ENCODE measurements at regions not wholly inside any gene's neighbourhood (a gene's known extent, or its start where the extent isn't known, plus 50 kb on each side); places are given as distances from the start of the nearest gene placed in this dataset.

GRCh38 chr15:62758126-62758951, 284.2 kb upstream of the TPM1 start:
- DNase-seq: no peak

DNA sequence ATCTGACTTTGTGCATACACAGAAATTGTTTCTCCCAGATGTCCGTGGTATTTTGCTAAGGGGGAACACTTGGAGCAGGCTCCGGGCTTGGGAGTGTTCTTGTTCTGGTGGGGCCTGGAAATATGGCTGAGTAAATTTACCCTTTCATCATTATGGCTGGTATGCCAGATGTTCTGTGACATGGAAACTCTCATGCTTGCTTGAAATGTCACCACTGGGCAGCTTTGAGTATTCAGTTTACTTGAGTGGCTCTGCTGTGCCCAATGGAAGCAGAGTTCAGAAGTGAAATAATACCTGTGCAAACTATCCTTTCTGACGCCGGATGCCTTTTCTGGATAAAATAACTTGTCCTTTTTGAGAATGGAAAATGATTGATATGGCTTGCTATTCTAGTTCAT, 283.6 kb upstream of the TPM1 start:
- DNase-seq: no peak

- no peak for DNase-seq
Observed at GRCh38 chr15:62760538-62760937, 282.0 kb upstream of the TPM1 start.

- DNase-seq: no peak
Observed at GRCh38 chr15:62765916-62766315, 276.6 kb upstream of the TPM1 start.

- DNase-seq: no peak
Observed at GRCh38 chr15:62766599-62766998, 275.9 kb upstream of the TPM1 start.

GRCh38 chr15:62769604-62770003, 272.9 kb upstream of the TPM1 start:
- no peak for DNase-seq

DNA sequence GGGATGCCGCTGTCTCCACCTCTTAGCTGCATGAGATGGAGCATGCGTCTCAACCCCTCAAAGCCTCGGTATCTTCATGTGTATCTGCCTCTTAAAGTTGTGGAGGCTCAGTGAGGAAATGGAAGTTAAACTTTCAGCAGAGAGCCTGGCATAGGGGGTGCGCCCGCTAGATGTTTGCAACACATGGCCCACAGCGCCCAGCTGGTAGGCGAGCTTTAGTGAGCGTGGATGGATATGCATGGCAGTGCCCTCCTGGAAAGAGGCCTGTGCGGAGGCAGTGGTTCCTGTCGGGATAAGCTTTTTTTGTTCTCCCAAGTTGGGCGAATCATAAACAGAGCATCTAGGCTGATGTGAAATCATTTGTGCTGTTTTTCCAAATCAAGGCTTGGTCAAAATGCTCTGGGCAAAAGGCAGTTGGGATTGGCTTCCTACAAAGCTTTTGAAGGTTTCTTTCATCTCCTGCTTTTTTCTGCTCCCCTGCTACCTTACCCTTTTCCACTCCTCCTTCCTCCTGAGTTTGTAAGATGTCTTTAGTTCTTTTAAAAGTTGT, 272.4 kb upstream of the TPM1 start:
- DNase-seq: no peak

DNA sequence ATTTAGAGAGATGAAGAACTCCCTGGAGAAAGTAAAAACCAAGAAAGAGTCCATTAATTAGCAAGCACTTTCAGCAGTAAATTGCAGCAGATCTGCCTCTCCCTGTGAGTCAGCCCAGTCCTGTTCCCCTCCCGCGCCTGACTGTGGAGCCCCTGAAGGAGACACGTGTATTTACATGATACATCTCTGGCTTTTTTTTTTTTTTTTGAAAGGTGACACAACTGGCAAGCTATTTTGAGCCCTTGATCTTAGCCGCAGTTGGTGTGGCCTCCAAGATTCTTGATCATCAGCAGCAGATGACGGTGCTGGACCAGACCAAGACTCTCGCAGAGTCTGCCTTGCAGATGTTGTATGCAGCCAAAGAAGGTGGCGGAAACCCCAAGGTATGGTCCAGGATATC, 271.8 kb upstream of the TPM1 start:
- DNase-seq: no peak

- no peak for DNase-seq
Observed at GRCh38 chr15:62771234-62771633, 271.3 kb upstream of the TPM1 start.

DNA sequence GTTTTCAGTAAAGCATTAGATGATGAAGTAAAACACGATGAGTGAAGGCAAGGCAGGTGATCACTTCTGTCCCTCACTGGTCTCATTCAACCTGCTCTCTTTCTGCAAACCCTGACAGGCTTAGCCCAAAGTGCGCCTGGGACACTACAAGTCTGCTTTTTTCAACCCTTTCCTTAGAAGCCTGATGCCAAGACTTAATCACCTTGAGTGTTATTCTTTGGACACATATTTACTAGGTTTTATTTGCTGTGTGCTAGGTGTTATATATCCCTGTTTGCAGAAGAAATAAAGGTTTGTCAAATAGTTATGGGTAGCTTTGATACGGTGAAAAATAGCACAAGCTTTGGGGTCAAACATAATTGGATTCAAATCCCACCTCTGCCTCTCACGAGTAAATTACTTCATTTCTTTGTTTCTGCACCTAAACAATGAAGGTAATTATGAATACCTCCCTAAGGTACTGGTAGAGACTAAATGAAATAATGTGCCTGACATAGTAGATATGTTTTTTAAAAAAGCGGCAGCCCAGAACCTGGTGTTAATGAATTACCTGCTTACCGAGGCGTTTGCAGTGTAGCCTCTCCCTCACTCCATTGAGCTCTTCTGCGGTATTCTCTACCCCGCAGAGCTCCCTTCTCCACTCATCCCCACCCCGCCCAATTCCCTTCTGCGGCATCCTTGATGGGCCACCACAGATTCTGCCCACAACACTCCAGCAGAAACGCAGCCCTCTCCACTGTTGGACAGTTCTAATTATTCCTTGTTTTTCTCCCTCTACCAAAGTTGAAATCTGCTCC, 269.0 kb upstream of the TPM1 start:
- no peak for DNase-seq

- no peak for DNase-seq
Observed at GRCh38 chr15:62775932-62776331, 266.6 kb upstream of the TPM1 start.

GRCh38 chr15:62777671-62778070, 264.9 kb upstream of the TPM1 start:
- DNase-seq: no peak

DNA sequence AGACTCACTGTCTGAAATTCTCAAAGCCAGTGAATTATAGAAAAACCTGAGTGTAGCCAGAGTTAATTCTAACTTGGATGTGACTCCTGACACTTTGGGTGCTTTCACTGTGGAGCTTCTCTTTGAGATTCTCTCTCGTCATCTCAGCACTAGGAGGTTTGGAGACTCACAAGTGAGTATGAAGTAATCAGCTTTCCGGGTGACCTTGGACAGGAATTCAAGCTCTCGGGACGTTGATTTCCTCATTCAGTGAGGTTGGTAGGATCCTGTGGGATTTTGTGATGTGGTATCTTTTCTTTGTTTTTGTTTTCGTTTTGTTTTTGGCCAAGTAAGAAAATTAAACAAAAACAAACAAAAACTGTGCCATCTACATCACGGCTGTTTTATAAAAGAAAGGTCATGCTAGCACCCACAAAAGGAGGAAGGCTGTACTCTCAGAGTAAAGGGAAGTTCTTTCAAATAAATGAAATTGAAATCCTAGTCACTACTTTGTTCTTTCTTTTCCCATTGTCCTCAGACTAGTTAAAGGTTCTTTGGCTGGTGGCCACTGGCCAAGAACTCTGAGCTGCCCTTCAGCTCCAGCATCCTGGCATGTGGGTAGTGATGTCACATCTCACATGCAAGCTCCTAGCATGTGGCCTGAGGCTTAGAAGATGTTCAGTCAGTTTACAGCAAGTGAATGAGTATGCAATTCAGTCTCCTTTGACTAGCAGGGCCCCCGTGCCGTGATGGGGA, 263.3 kb upstream of the TPM1 start:
- no peak for DNase-seq

GRCh38 chr15:62779899-62780298, 262.6 kb upstream of the TPM1 start:
- DNase-seq: no peak

DNA sequence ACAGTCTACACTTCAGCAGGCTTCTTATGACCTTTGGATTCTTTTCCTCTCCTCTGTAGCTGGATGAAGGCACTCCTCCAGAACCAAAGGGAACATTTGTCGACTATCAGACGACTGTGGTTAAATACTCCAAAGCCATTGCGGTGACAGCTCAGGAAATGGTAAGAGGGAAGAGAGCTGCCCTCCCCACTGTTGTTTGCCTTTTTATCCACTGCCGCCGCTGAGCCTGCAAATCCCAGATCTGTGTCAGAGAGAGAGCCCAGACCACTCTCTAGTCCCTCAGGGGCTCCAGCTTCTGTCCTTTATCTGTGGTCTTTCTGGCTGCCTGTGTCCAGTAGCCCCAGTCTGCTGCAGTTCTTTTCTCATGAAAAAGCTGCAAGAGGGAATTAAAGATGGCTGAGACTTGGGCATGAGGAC, 261.5 kb upstream of the TPM1 start:
- DNase-seq: no peak

DNA sequence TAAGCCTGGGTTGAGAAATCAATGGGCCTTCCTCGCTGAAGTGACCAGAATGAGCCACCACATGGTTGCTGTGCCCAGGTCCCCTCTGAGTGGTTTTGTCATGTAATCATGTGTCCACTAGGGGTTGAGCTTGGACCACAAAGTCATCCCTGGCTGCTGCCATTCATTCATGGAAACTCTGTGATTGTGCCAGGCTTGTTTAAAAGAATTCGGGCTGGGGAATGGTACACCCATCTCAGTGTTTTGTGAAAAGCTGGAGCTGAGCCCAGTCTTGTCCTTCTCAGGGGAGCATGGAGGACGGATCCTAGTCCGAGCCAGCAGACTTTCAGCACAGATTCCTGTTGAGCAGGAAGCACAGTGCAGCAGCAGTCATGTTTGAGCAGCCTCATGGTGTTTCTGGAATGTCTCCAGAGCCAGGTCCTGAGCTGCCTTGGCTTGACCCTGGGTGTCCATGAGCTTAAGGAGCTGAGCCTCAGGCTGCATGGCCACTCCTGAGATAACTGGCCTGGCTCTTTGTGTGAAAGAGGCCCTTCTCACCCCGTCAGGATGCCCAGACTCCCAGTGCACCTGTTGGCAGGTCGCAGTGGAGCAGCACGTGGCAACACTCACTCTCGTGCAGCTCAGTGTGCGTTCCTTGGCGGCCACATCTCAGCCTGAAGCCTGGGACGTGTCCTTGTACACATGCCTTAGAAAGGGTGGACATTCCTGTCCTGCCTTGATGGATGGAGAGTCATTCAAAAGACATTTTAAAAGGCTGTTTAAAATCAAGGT, 260.3 kb upstream of the TPM1 start:
- no peak for DNase-seq

GRCh38 chr15:62782896-62783295, 259.7 kb upstream of the TPM1 start:
- no peak for DNase-seq

- no peak for DNase-seq
Observed at GRCh38 chr15:62783303-62783957, 259.1 kb upstream of the TPM1 start.

DNA sequence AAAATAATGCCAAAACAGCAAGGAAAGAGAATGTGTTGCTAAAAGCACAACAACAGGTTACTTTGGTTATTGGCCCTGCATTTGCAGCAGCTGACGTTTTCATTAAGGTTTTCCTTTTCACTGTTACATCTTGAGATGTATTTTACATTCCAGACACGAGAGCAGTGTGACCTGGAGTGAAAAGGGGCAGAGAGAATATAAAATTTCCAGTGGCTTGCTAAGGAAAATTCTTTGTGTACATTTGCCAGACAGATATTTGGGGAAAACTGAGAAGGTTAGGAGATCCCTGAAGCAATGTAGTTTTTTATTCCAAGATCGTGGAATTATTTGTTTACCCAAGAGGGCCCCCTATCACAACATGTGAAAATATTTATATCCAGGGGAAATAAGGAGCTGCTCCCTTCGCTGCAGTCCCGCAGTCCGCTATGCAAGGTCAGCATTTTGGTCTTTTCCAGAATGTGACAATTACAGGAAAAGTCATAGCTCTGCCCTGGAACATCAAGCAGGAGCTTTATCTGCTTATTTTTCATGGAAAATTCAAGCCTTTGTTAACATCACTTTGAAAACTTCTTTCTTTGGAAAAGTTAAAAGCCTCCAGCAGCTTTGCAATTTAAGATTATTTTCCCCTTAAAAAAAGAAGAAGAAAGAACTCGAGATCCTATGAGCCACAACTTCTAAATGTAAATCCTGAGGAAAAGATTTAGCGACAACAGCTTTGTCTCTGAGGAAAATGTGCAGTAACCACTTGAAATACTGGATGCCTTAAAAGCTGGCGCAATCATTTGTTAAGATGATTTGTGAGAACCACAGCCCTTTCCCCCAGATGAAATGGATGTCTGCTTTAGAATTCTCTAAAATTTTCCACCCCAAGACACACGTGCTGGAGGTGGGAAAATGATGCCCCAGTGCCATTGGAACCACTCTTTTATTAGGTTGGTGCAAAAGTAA, 256.4 kb upstream of the TPM1 start:
- DNase-seq: no peak

DNA sequence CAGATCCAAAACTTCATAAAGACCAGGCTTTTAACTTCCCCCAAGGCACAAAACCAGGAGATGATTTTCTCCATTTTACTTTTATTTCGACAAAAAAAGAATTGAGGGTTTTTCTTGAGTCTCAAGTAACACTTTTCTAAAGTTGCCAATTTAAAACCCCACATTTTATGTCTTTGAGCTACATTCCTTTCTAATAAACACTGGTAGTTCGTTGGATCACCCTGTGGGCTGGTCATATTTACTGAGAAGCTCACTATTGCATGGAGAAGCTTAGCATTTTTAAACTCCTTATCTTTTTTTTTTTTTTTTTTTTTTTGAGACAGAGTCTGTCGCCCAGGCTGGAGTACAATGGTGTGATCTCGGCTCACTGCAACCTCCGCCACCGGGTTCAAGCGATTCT, 255.1 kb upstream of the TPM1 start:
- DNase-seq: no peak

GRCh38 chr15:62788224-62788623, 254.3 kb upstream of the TPM1 start:
- DNase-seq: no peak
